22Rv1 (cell line): ENCODE measurements at regions not wholly inside any gene's neighbourhood (a gene's known extent, or its start where the extent isn't known, plus 50 kb on each side); places are given as distances from the start of the nearest gene placed in this dataset.

ENCODE experiments used
- H3K27ac ChIP-seq: fragments of 450-650 bp; 2 replicates; pipeline ENCODE4 v1.5.1; 2017
- CTCF ChIP-seq: fragments of 450-650 bp; IDR thresholded peaks from 2 replicates; pipeline ENCODE4 v1.5.1; 2017; ENCODE audit warnings: mild to moderate bottlenecking
- ZFX ChIP-seq: fragments of 450-650 bp; IDR thresholded peaks from 2 replicates; pipeline ENCODE4 v1.6.1; 2017; ENCODE audit warnings: antibody characterized with exemption, borderline replicate concordance

- H3K27ac ChIP-seq, result no peak overlapping the region
- TF ChIP-seq CTCF (no peak), ZFX (no peak)
Measured at GRCh38 chr2:21814588-21815149, 690.9 kb downstream of the TDRD15 start.

GRCh38 chr2:21818212-21818795 lies 694.5 kb downstream of the TDRD15 start:
- TF ChIP-seq CTCF (no peak), ZFX (no peak)
- no peak overlapping the region for H3K27ac ChIP-seq

GRCh38 chr2:21819454-21819853 lies 695.7 kb downstream of the TDRD15 start:
- no peak for TF ChIP-seq CTCF
- no peak for TF ChIP-seq ZFX
- no peak overlapping the region for H3K27ac ChIP-seq

- no peak overlapping the region for H3K27ac ChIP-seq
Measured at GRCh38 chr2:21820271-21820670, 696.5 kb downstream of the TDRD15 start.

GRCh38 chr2:21821672-21822227 lies 698.0 kb downstream of the TDRD15 start:
- TF ChIP-seq CTCF (no peak), ZFX (no peak)
- H3K27ac ChIP-seq, result no peak overlapping the region

More at GRCh38 chr2:21820271-21820670, 696.5 kb downstream of the TDRD15 start:
- TF ChIP-seq ZFX (no peak), CTCF (no peak)

GRCh38 chr2:21822505-21822904 lies 698.7 kb downstream of the TDRD15 start:
- TF ChIP-seq CTCF (no peak), ZFX (no peak)
- H3K27ac ChIP-seq, result no peak overlapping the region

- no peak for TF ChIP-seq ZFX
- TF ChIP-seq CTCF, result no peak
- no peak overlapping the region for H3K27ac ChIP-seq
Measured at GRCh38 chr2:21833767-21834166, 710.0 kb downstream of the TDRD15 start.
